Neural progenitor cell (in vitro differentiated cells): ENCODE measurements at regions not wholly inside any gene's neighbourhood (a gene's known extent, or its start where the extent isn't known, plus 50 kb on each side); places are given as distances from the start of the nearest gene placed in this dataset.

ENCODE experiments used
- CTCF ChIP-seq: fragments of 200-600 bp; sonication (generic); IDR thresholded peaks from 2 replicates; pipeline ENCODE4 v1.5.1; 2017; ENCODE audit warnings: antibody characterized with exemption, mild to moderate bottlenecking
- EZH2 ChIP-seq: fragments of 200-600 bp; sonication (generic); IDR thresholded peaks from 2 replicates; pipeline ENCODE4 v1.6.1; 2017; ENCODE audit warnings: antibody characterized with exemption, mild to moderate bottlenecking, moderate library complexity
- EZH2phosphoT487 ChIP-seq: fragments of 200-600 bp; sonication (generic); IDR thresholded peaks from 2 replicates; pipeline ENCODE4 v1.6.1; 2017; ENCODE audit warnings: antibody characterized with exemption

DNA sequence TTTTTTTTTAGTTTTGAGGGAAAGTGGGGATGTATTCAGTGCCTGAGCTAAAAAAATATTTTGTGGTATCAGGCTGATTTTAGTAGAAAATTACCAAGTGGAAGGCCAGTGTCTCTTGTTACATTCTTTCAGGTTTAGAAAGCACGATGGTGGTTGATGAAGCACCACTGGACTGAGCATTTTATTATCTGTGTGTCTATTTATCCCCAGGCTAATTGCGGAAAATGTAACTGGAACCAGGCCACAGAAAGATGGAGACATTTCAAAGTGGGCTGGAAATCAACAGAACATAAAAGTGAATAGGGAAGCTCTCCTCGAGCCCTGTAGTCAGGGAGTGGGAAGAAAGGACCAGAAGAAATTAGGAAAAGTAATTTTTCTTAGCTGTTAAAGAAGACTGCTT lies 261.0 kb downstream of the STK31 start:
- no peak for TF ChIP-seq EZH2
- TF ChIP-seq CTCF, result no peak
- no peak for TF ChIP-seq EZH2phosphoT487
